ENCODE measurements at regions not wholly inside any gene's neighbourhood (a gene's known extent, or its start where the extent isn't known, plus 50 kb on each side); places are given as distances from the start of the nearest gene placed in this dataset.
"Not testable (repeated sequence)": the region's sequence is repeated elsewhere in the genome, so short reads cannot be mapped to it uniquely, and the experiment has no call there.

DNA sequence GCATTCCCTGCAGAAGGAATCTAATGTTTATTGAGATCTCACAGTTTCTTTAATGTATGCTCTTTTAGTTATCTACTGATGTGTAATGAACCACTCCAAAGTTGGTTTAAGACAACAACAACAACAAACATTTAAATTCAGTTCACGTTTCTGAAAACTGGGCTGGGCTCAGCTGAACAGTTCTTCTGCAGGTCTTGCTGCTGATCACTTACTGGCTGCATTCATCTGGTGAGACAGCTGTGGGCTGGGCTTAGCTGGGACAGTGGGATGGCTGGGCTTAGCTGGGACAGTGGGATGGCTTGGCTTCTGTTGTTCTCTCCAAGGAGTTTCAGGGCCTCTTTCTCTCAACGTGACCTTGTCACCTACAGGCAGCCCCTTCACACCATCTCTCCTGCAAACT is 544.3 kb upstream of the CDH5 start:
- H3K4me1 Mint-ChIP-seq: no peaks in the 10 kb centered on the region
- H3K9me3 Mint-ChIP-seq: peaks cover 0 to 3% (median 0%) of the 10 kb centered on the region in 6 donors
- H3K27ac Mint-ChIP-seq: no peak overlapping the region
- no peak overlapping the region for H3K4me3 Mint-ChIP-seq
- H3K36me3 Mint-ChIP-seq: no peaks in the 10 kb centered on the region
- H3K27me3 Mint-ChIP-seq (ENCODE audit: low read depth in 3 of 3): peaks cover 0 to 4% (median 3%) of the 10 kb centered on the region in 3 donors
- DNase-seq: no peak

DNA sequence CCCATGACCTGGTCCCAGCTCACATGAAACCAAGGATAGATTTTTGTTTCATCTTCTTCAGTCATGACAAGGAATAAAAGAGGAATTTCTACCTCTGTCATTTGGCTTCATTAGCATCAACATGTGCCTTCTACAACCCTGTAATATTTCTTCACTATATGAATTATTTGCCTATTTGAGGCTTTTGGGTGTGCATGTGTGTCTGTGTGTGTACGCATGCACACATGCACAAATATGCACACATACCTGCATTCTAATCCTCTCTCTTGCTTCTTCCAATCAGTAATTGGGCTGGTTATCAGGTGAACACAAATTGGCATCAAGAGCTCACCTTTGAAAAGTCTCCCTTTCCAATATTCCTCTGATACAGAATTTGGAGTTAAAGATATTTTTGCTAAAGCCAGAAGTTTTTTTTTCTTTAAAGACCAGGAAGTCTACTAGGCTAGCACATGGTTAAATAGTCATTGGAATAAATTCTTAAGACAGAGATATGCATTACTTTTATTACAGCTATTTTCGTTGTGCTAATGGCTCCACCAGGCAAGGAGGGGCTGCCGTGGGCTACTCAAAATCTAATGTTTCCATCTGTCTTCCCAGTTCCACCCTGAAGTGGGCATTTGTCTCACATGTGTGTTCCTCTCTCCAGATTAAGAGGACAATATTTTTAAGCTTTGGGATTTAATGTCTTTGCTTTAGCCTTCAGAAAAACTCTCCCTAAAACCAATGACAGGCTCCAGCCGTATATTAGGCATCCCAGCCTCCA is 547.2 kb upstream of the CDH5 start:
- Mint-ChIP-seq H3K27me3 (ENCODE audit: low read depth in 3 of 3) (peaks cover 0 to 3% (median 2%) of the 10 kb centered on the region in 3 donors), H3K9me3 (peaks cover 0 to 3% (median 0%) of the 10 kb centered on the region in 6 donors), H3K27ac (no peak overlapping the region), H3K36me3 (no peaks in the 10 kb centered on the region), H3K4me3 (no peak overlapping the region), H3K4me1 (no peaks in the 10 kb centered on the region)
- no peak for DNase-seq

GRCh38 chr16:65817799-65818198 is 548.7 kb upstream of the CDH5 start:
- Mint-ChIP-seq H3K36me3 (no peaks in the 10 kb centered on the region), H3K4me3 (no peak overlapping the region), H3K4me1 (no peaks in the 10 kb centered on the region), H3K27ac (no peak overlapping the region), H3K27me3 (ENCODE audit: low read depth in 3 of 3) (peaks cover 0 to 3% (median 2%) of the 10 kb centered on the region in 3 donors), H3K9me3 (peaks cover 0 to 3% (median 0%) of the 10 kb centered on the region in 6 donors)
- no peak for DNase-seq

- Mint-ChIP-seq H3K4me3 (no peak overlapping the region), H3K4me1 (no peaks in the 10 kb centered on the region), H3K36me3 (no peaks in the 10 kb centered on the region), H3K27ac (no peak overlapping the region), H3K9me3 (peaks cover 0 to 5% (median 0%) of the 10 kb centered on the region in 6 donors), H3K27me3 (ENCODE audit: low read depth in 3 of 3) (peaks cover 0 to 3% (median 2%) of the 10 kb centered on the region in 3 donors)
- no peak for DNase-seq
Observed at GRCh38 chr16:65817066-65817465, 549.4 kb upstream of the CDH5 start.

DNA sequence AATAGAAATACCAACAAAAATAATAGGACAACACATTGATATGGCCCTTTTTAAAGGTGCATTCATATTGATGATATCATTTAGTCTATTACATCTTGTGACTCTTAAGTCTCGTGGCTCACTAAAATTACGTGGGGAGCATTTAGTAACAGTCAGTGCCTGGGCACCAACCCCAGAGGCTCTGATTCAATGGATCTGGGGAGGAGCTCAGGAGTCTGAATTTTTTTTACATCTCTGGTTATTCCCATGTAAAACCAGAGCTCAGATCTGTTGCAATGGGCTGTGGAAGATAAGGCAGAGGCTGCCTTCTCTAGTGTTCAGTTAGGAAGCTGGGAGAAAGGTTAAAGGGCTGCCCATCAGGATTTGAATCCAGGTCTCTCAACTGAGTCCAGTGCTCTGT is 549.9 kb upstream of the CDH5 start:
- H3K4me3 Mint-ChIP-seq: no peak overlapping the region
- no peaks in the 10 kb centered on the region for H3K4me1 Mint-ChIP-seq
- no peak overlapping the region for H3K27ac Mint-ChIP-seq
- peaks cover 0 to 3% (median 2%) of the 10 kb centered on the region in 3 donors for H3K27me3 Mint-ChIP-seq (ENCODE audit: low read depth in 3 of 3)
- peaks cover 0 to 5% (median 0%) of the 10 kb centered on the region in 6 donors for H3K9me3 Mint-ChIP-seq
- H3K36me3 Mint-ChIP-seq: no peaks in the 10 kb centered on the region
- no peak for DNase-seq

- DNase-seq: no peak
- H3K9me3 Mint-ChIP-seq: peaks cover 0 to 5% (median 0%) of the 10 kb centered on the region in 6 donors
- no peak overlapping the region for H3K4me3 Mint-ChIP-seq
- no peaks in the 10 kb centered on the region for H3K4me1 Mint-ChIP-seq
- no peaks in the 10 kb centered on the region for H3K36me3 Mint-ChIP-seq
- peaks cover 0 to 5% (median 2%) of the 10 kb centered on the region in 3 donors for H3K27me3 Mint-ChIP-seq (ENCODE audit: low read depth in 3 of 3)
- no peak overlapping the region for H3K27ac Mint-ChIP-seq
Observed at GRCh38 chr16:65815707-65816106, 550.8 kb upstream of the CDH5 start.

DNA sequence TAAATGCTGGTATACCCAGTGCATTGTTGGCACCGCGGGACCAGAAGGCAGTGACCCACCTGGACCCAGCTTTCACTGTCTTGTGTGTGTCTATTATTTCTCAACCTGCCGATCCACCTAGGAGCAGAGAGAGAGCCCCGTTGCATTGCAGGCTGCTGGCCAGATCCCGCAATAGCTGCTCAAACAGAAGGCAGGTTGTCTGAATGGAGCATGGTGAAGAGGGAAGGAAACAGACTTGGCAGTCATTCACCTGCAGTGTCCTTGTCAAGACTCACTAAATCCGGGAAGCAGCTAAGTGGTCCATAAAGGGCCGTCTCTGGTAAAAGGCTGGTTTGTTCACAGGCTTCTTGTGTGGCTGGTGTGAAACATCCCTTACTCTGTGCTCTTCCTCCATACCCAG is 552.6 kb upstream of the CDH5 start:
- H3K9me3 Mint-ChIP-seq; H3K4me1 Mint-ChIP-seq; H3K36me3 Mint-ChIP-seq; H3K27me3 Mint-ChIP-seq (ENCODE audit: low read depth in 3 of 3); H3K27ac Mint-ChIP-seq; H3K4me3 Mint-ChIP-seq; DNase-seq: not testable (repeated sequence)

DNA sequence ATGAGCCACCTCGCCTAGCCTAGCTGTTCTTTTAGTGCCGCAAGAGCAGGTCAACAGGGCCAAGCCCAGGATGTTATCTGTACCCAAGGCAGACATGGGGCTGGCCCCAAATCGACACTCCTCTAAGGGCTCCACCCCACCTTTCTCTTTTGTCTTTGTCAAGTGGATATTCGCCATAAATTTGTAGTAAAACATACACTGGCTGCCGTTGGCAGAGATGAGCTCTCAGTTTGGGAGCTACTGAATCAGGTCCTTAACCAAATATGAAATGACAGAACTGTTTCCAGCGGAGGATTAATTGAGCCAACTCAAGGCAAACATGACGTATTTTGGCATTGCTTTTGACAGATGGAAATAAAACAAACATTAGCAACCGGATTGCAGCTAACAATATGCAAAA is 556.9 kb upstream of the CDH5 start:
- no peak overlapping the region for H3K27ac Mint-ChIP-seq
- no peaks in the 10 kb centered on the region for H3K4me1 Mint-ChIP-seq
- H3K27me3 Mint-ChIP-seq (ENCODE audit: low read depth in 3 of 3): peaks cover 0 to 2% (median 1%) of the 10 kb centered on the region in 3 donors
- H3K4me3 Mint-ChIP-seq: no peak overlapping the region
- DNase-seq: no peak
- no peaks in the 10 kb centered on the region for H3K36me3 Mint-ChIP-seq
- peaks cover 0 to 2% (median 0%) of the 10 kb centered on the region in 6 donors for H3K9me3 Mint-ChIP-seq

DNA sequence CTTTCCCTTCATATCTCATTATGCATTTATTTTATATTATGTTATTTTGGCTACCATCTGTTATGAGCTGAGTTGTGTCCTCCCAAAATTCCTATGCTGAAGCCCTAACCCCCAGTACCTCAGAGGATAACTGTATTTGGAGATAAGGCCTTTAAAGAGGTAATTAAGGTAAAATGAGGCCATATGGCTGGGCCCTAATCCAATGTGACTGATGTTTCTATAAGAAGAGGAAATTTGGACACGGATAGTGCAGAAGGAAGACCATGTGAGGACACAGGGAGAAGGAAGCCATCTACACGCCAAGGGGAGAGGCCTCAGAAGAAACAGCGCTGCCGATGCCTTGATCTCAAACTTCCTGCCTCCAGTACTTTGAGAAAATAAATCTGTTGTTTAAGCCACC is 557.7 kb upstream of the CDH5 start:
- Mint-ChIP-seq H3K9me3 (peaks cover 0 to 5% (median 0%) of the 10 kb centered on the region in 6 donors), H3K36me3 (no peaks in the 10 kb centered on the region), H3K27ac (no peak overlapping the region), H3K27me3 (ENCODE audit: low read depth in 3 of 3) (peaks cover 0 to 2% (median 1%) of the 10 kb centered on the region in 3 donors), H3K4me1 (no peaks in the 10 kb centered on the region), H3K4me3 (no peak overlapping the region)
- no peak for DNase-seq

DNA sequence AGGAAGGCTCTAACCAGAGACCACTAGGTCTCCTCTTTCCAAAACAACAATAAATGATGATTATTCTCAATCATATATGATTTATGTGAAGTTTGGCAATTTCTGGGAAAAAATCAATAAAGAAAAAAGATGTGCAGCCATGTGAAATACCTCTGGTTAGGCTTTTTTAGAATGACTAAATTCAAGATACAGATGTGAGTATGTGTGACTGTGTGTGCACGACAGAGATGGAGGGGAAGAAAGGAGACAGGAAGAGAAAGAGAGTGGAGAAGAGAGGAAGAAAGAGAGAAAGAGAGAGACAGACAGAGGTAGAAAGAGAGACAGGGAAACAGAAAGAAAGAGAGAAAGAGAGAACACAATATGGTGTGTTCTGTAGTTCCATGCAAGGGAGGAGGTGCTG is 558.6 kb upstream of the CDH5 start:
- H3K4me3 Mint-ChIP-seq: no peak overlapping the region

GRCh38 chr16:65805704-65806103 is 560.8 kb upstream of the CDH5 start:
- H3K9me3 Mint-ChIP-seq; H3K36me3 Mint-ChIP-seq; H3K27ac Mint-ChIP-seq; H3K4me3 Mint-ChIP-seq; DNase-seq; H3K27me3 Mint-ChIP-seq (ENCODE audit: low read depth in 3 of 3); H3K4me1 Mint-ChIP-seq: not testable (repeated sequence)

More for the DNA sequence above, 558.6 kb upstream of the CDH5 start:
- Mint-ChIP-seq H3K9me3 (peaks cover 0 to 5% (median 0%) of the 10 kb centered on the region in 6 donors), H3K36me3 (no peaks in the 10 kb centered on the region), H3K4me1 (no peaks in the 10 kb centered on the region), H3K27ac (no peak overlapping the region), H3K27me3 (ENCODE audit: low read depth in 3 of 3) (peaks cover 1 to 2% (median 2%) of the 10 kb centered on the region in 3 donors)
- no peak for DNase-seq

- no peak overlapping the region for H3K27ac Mint-ChIP-seq
- DNase-seq: no peak
- no peaks in the 10 kb centered on the region for H3K4me1 Mint-ChIP-seq
- H3K4me3 Mint-ChIP-seq: no peak overlapping the region
- H3K27me3 Mint-ChIP-seq (ENCODE audit: low read depth in 3 of 3): peaks cover 0 to 3% (median 3%) of the 10 kb centered on the region in 3 donors
- no peaks in the 10 kb centered on the region for H3K9me3 Mint-ChIP-seq
- H3K36me3 Mint-ChIP-seq: no peaks in the 10 kb centered on the region
Observed at GRCh38 chr16:65796481-65796880, 570.0 kb upstream of the CDH5 start.

GRCh38 chr16:65794973-65795372 is 571.5 kb upstream of the CDH5 start:
- Mint-ChIP-seq H3K4me3 (no peak overlapping the region), H3K4me1 (no peaks in the 10 kb centered on the region), H3K36me3 (no peaks in the 10 kb centered on the region), H3K27ac (no peak overlapping the region), H3K9me3 (peaks cover 0 to 3% (median 0%) of the 10 kb centered on the region in 6 donors), H3K27me3 (ENCODE audit: low read depth in 3 of 3) (peaks cover 0 to 3% (median 3%) of the 10 kb centered on the region in 3 donors)
- no peak for DNase-seq

DNA sequence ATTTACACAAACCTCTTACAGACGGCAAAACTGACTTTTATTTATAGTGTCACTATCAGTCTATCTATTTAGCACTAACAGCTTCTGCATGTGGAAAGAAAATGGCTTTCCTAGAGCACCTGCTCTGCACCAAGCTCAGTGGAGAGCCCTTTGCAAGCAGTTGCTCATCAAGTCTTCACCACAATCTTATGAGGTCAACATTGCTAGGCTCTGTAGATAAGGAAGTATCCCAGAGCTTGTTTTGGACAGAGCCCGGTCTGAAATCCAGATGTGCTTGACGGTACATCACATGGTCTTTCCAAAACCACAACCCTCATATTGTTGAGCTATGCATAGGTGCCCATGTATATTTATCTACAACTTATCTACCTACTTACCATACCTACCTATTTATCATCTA is 572.7 kb upstream of the CDH5 start:
- peaks cover 0 to 3% (median 0%) of the 10 kb centered on the region in 6 donors for H3K9me3 Mint-ChIP-seq
- no peak overlapping the region for H3K27ac Mint-ChIP-seq
- H3K27me3 Mint-ChIP-seq (ENCODE audit: low read depth in 3 of 3): peaks cover 0 to 3% (median 3%) of the 10 kb centered on the region in 3 donors
- no peak overlapping the region for H3K4me3 Mint-ChIP-seq
- DNase-seq: no peak
- no peaks in the 10 kb centered on the region for H3K36me3 Mint-ChIP-seq
- H3K4me1 Mint-ChIP-seq: no peaks in the 10 kb centered on the region

DNA sequence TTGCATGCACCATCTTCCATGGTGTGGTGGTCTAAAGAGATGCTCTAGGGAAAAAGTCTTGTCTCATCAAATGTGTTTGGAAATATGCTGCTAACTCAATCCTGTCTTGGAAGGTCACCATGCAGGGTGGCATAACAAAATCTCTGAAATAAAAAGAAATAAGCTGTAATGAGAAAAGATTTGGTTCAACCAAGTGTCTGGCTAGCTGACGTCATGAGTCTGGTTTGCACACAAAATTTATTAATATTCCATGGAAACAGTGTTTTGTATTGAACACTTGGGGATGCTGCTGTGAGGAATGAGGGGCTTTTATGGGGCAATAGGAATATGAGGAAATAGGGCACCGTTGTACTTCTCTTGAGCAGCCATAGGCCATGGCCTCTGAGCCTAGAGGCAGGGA is 575.7 kb upstream of the CDH5 start:
- Mint-ChIP-seq H3K4me3 (no peak overlapping the region), H3K4me1 (no peaks in the 10 kb centered on the region), H3K36me3 (no peaks in the 10 kb centered on the region), H3K27me3 (ENCODE audit: low read depth in 3 of 3) (peaks cover 0 to 4% (median 3%) of the 10 kb centered on the region in 3 donors), H3K9me3 (peaks cover 0 to 5% (median 0%) of the 10 kb centered on the region in 6 donors), H3K27ac (no peak overlapping the region)
- DNase-seq: no peak
